Muscle of back (tissue), 3 donors: ENCODE measurements at regions not wholly inside any gene's neighbourhood (a gene's known extent, or its start where the extent isn't known, plus 50 kb on each side); places are given as distances from the start of the nearest gene placed in this dataset.

Source experiments
- DNase-seq, 3 donors: peaks; one replicate each; pipeline versions ENCODE4 v3.0.0 to v3.0.0-alpha.2; 2013

DNA sequence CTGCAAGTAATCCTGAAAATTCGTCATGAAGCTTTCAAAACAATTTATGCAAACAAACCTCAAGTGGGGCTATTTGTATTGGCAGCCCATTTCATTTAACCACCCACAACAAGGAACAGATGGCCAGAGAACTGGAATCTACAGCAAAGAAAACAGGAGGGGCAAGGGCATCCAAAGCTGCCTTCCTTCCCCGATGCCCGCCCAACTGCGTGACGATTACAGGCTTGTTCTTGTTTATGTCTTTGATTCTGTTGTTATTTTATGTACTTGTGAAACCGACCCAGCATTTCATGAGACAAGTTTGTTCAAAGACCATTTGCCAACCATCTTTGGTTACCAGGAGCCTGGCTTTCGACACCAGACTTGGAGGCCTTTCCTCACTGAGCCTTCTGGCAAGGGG is 59.1 kb upstream of the IRX6 start:
- no peak for DNase-seq

DNA sequence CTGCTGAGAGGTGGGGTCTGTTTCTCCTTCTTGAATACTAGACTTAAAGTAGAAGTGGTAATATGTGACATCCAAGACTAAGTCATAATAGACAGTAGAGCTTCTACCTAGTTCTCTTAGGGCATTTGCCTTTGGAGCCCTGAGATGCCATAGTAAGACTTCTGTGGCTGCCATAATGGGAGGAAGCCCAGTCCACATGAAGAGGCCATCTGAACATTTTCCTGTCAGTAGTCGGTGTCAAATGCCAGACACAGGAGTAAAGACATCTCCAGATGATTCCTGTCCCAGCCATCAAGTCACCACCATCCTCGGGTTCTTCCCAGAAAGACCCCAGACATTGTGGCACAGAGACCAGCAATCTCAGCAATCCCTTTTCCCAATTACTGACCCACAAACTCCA is 58.1 kb upstream of the IRX6 start:
- no peak for DNase-seq

DNA sequence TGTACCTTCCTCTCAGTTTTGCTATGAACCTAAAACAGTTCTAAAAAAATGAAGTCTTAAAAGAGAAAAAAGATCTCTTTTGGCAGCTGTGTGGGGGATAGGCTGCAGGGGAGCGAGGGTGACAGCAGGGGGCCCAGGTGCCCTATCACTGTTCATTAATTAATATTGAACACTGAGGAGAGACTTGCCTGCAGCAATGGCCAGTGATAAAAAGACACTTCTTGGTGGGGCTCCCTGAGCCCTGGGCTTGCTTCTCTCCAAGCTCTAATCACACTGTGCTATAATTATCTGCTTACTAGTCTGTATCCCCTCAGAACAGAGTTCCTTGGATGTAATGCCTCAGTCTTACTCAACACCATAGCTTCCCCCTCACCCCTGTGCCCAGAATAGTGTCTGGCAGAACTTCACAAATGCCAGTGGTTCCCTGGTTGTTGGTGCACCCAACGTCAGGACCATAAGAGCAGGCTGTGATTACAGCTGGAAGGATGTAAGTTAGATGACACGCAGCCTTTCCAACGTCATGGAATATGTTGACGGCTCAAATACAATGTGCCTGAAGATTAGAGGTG is 52.0 kb upstream of the IRX6 start:
- DNase-seq = no peak

DNA sequence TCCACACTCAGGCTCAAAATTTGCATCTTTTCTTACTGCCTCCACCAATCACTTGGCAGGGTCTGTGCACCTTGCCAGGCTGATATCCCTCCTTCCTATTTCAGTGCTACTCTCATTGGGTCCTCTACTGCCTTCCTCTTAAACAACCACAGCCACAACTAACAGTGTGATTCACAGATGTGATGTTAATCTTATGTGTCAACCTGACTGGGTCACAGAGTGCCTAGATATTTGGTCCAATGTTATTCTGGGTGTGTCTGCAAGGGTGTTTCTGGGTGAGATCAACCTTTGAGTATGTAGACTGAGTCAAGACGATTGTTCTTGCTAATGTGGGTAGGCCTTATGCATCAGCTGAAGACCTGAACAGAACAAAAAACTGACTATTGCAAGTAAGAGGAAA is 51.3 kb upstream of the IRX6 start:
- no peak for DNase-seq

DNA sequence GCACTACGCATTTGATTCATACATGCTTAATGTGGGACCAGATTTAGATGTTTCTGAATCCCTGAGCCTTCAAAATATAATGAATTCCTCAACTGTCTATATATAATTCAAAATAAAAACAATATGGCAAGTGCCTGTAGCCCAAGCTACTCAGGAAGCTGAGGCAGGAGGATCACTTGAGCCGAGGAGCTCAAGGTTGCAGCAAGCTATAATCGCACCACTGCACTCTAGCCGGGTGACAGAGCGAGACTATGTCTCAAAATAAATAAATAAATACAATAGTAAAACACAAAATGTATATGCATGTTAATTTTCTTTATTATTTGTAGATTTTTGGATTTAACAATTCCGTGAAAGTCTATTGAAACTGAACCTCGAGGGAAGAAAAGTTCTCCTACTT is 50.6 kb upstream of the IRX6 start:
- DNase-seq = no peak

DNA sequence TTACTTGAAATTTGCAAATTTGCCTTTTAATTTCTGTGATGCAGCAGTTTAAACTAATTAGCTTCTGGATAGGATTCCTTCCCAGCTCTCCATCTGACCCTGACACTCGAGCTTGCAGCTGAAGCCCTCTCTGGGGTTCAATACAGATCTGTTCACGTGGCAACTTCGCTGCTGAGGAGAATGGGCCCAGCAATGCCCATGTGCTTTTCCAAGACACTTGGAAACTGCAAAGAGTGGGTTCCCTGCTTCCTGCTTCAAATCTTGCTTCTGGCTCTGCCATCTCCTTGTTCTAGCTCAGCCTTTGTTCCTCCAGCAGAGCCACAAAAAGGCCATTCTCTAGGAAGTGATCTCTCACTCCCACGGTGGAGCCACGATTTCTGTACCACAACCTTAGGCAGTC is 50.0 kb upstream of the IRX6 start:
- no peak for DNase-seq
